ENCODE measurements at regions not wholly inside any gene's neighbourhood (a gene's known extent, or its start where the extent isn't known, plus 50 kb on each side); places are given as distances from the start of the nearest gene placed in this dataset.

DNA sequence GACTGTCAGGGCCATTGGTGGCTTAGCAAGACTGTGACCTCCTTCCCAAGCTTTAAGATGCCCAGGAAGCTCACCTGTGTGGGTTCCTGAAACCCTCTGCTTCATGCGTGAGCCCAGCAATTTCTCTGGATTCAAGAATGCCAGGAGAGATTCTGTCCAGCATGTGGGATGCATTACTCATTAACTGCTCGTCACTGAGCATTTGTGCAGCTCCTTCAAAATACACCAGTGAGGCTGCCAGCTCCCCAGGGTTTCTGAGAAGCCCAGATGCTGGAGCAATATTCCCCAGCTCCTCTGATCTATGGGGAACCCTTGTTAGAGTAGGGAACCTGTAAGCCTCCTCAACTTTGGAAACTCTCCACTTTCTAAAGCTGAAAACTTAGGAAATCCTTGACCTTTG is 126.5 kb downstream of the CHST1 start:
- DNase-seq: no peak
- peaks cover 38% of the 10 kb centered on the region for H3K27me3 ChIP-seq (ENCODE audit: insufficient read depth, low read depth)
- no peaks in the 10 kb centered on the region for H3K9me3 ChIP-seq (ENCODE audit: insufficient read depth, low read depth)
- H3K9me2 ChIP-seq (ENCODE audit: insufficient read depth): no peaks in the 10 kb centered on the region
- intact Hi-C loops (cut with micrococcal nuclease; ENCODE audit: unreplicated experiment): no loop called here
- no peak for TF ChIP-seq EZH2 (IDR thresholded peaks at IDR 0.05; ENCODE audit: low read depth)
- TF ChIP-seq, protein P1, sequence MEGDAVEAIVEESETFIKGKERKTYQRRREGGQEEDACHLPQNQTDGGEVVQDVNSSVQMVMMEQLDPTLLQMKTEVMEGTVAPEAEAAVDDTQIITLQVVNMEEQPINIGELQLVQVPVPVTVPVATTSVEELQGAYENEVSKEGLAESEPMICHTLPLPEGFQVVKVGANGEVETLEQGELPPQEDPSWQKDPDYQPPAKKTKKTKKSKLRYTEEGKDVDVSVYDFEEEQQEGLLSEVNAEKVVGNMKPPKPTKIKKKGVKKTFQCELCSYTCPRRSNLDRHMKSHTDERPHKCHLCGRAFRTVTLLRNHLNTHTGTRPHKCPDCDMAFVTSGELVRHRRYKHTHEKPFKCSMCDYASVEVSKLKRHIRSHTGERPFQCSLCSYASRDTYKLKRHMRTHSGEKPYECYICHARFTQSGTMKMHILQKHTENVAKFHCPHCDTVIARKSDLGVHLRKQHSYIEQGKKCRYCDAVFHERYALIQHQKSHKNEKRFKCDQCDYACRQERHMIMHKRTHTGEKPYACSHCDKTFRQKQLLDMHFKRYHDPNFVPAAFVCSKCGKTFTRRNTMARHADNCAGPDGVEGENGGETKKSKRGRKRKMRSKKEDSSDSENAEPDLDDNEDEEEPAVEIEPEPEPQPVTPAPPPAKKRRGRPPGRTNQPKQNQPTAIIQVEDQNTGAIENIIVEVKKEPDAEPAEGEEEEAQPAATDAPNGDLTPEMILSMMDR (conservative IDR thresholded peaks at IDR 0.05): no peak
- H3K4me1 ChIP-seq (replicated peaks; ENCODE audit: insufficient read depth): no peaks in the 10 kb centered on the region
- no peaks in the 10 kb centered on the region for H3K36me3 ChIP-seq (ENCODE audit: low read depth)
- no TSS peak for BruUV-seq (replicated peaks)
- ChIA-PET CTCF (no interaction called here), POLR2A (ENCODE audit: unreplicated experiment) (no interaction called here)
- H3K4me3 ChIP-seq: no peak overlapping the region
- no peaks in the 10 kb centered on the region for H4K20me1 ChIP-seq (ENCODE audit: insufficient read depth)
- H2AFZ ChIP-seq: no peak overlapping the region
- H3K4me2 ChIP-seq: no peak overlapping the region
- no peaks in the 10 kb centered on the region for H3F3A ChIP-seq (ENCODE audit: insufficient read depth, low read depth)
- no peak overlapping the region for H3K27ac ChIP-seq
- H3K79me2 ChIP-seq (ENCODE audit: low read depth): no peaks in the 10 kb centered on the region

GRCh38 chr11:45538363-45538762 is 127.1 kb downstream of the CHST1 start:
- no TSS peak for BruUV-seq (replicated peaks)
- CTCF ChIA-PET: no interaction called here
- H3K27ac ChIP-seq: no peak overlapping the region

DNA sequence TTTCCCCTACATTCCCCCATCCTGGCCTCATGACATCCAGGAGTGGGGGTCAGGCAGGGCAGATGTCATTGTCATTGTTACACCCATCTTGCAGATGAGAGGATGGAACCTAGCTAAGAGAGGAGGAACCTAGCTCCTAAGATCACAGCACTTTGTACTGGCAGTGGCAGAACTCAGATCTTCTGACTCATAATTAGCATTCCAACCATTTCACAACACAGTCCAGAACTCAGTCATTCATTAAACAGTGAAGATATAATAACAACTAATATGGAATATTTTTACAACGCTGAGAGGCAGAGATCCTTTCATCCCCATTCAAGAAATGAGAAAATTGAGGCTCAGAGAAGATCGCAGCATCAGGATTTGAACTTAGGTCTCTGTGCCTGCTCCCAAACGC is 127.8 kb downstream of the CHST1 start:
- H3K9me3 ChIP-seq (ENCODE audit: insufficient read depth, low read depth): no peaks in the 10 kb centered on the region
- H3F3A ChIP-seq (ENCODE audit: insufficient read depth, low read depth): no peaks in the 10 kb centered on the region
- no peak overlapping the region for H3K4me2 ChIP-seq
- intact Hi-C loops (cut with micrococcal nuclease; ENCODE audit: unreplicated experiment): no loop called here
- no peak for DNase-seq
- TF ChIP-seq, protein P1 (conservative IDR thresholded peaks at IDR 0.05): no peak
- TF ChIP-seq EZH2 (IDR thresholded peaks at IDR 0.05; ENCODE audit: low read depth): no peak
- no peaks in the 10 kb centered on the region for H3K9me2 ChIP-seq (ENCODE audit: insufficient read depth)
- H3K4me3 ChIP-seq: no peak overlapping the region
- H3K36me3 ChIP-seq (ENCODE audit: low read depth): no peaks in the 10 kb centered on the region
- POLR2A ChIA-PET (ENCODE audit: unreplicated experiment): no interaction called here
- H3K27me3 ChIP-seq (ENCODE audit: insufficient read depth, low read depth): peaks cover 46% of the 10 kb centered on the region
- BruUV-seq (replicated peaks): no TSS peak
- H3K27ac ChIP-seq: no peak overlapping the region
- H3K4me1 ChIP-seq (replicated peaks; ENCODE audit: insufficient read depth): no peaks in the 10 kb centered on the region
- CTCF ChIA-PET: no interaction called here
- no peak overlapping the region for H2AFZ ChIP-seq
- H4K20me1 ChIP-seq (ENCODE audit: insufficient read depth): no peaks in the 10 kb centered on the region
- H3K79me2 ChIP-seq (ENCODE audit: low read depth): no peaks in the 10 kb centered on the region

More at GRCh38 chr11:45538363-45538762, 127.1 kb downstream of the CHST1 start:
- intact Hi-C loops (cut with micrococcal nuclease; ENCODE audit: unreplicated experiment): no loop called here
- no peak for DNase-seq
- POLR2A ChIA-PET (ENCODE audit: unreplicated experiment): no interaction called here
- H3K4me1 ChIP-seq (replicated peaks; ENCODE audit: insufficient read depth): no peaks in the 10 kb centered on the region
- H3K9me3 ChIP-seq (ENCODE audit: insufficient read depth, low read depth): no peaks in the 10 kb centered on the region
- no peak overlapping the region for H2AFZ ChIP-seq
- H3K4me3 ChIP-seq: no peak overlapping the region
- no peaks in the 10 kb centered on the region for H3K79me2 ChIP-seq (ENCODE audit: low read depth)
- no peaks in the 10 kb centered on the region for H3K9me2 ChIP-seq (ENCODE audit: insufficient read depth)
- H3F3A ChIP-seq (ENCODE audit: insufficient read depth, low read depth): no peaks in the 10 kb centered on the region
- no peak for TF ChIP-seq EZH2 (IDR thresholded peaks at IDR 0.05; ENCODE audit: low read depth)
- TF ChIP-seq, protein P1 (conservative IDR thresholded peaks at IDR 0.05): no peak
- H3K4me2 ChIP-seq: no peak overlapping the region
- peaks cover 39% of the 10 kb centered on the region for H3K27me3 ChIP-seq (ENCODE audit: insufficient read depth, low read depth)
- H4K20me1 ChIP-seq (ENCODE audit: insufficient read depth): no peaks in the 10 kb centered on the region
- H3K36me3 ChIP-seq (ENCODE audit: low read depth): no peaks in the 10 kb centered on the region

All from PC-9 (cell line).